ENCODE measurements at regions not wholly inside any gene's neighbourhood (a gene's known extent, or its start where the extent isn't known, plus 50 kb on each side); places are given as distances from the start of the nearest gene placed in this dataset.

DNA sequence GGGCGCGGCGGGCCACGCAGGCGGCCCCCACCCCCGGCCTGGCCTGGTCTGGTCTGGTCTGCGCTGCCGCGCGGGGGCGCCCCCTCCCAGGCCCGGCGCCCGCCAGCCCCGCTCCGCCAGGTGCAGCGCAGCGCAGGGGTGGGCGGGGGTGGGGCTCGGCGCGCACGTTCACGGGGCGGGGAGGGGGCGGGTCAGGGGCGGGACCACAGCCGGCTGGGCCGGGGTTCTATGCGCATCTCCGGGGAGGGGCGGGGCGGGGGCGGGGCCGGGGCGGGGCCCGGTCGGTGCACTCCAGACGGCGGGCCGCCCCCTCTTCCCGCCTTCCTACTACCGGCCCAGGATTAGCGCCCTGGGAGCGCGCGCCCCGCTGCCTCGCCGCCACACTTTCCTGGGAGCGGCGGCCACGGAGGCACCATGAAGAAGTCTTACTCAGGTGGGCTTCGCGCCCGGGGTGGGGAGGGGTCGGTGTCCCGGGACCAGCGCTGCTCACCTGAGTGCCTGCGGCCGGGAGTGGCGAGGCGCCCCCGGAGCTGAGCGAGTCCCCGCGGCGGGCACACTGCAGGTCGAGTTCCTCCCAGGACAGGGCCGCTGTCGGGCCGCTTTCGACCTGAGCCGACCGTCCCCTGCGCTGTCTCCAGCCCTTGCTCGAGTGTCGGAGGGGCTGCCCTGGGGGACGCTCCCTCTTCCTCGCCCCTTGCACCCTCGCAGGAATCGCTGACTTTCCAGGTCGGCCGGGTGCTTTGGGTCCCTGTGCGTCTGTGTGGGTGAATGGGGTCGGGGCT is 140.5 kb downstream of the SEC14L1 start (continued):
- TF ChIP-seq, protein P1, sequence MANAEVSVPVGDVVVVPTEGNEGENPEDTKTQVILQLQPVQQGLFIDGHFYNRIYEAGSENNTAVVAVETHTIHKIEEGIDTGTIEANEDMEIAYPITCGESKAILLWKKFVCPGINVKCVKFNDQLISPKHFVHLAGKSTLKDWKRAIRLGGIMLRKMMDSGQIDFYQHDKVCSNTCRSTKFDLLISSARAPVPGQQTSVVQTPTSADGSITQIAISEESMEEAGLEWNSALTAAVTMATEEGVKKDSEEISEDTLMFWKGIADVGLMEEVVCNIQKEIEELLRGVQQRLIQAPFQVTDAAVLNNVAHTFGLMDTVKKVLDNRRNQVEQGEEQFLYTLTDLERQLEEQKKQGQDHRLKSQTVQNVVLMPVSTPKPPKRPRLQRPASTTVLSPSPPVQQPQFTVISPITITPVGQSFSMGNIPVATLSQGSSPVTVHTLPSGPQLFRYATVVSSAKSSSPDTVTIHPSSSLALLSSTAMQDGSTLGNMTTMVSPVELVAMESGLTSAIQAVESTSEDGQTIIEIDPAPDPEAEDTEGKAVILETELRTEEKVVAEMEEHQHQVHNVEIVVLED (CRISPR knock-in tag; IDR thresholded peaks at IDR 0.05) = peak; percentile 24; the same call in 1 of the 2 replicates
- TF ChIP-seq SMARCA4 (IDR thresholded peaks at IDR 0.05) = no peak
- peak; percentile 43; the same call in 1 of the 2 replicates for TF ChIP-seq PHF8 (IDR thresholded peaks at IDR 0.05; ENCODE audit: borderline replicate concordance, low read length)
- TF ChIP-seq, protein P2, sequence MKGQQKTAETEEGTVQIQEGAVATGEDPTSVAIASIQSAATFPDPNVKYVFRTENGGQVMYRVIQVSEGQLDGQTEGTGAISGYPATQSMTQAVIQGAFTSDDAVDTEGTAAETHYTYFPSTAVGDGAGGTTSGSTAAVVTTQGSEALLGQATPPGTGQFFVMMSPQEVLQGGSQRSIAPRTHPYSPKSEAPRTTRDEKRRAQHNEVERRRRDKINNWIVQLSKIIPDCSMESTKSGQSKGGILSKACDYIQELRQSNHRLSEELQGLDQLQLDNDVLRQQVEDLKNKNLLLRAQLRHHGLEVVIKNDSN (CRISPR knock-in tag; IDR thresholded peaks at IDR 0.05) = no peak
- TF ChIP-seq C11orf30 (IDR thresholded peaks at IDR 0.05; ENCODE audit: low read depth) = no peak
- TF ChIP-seq ZNF140 (CRISPR knock-in tag; IDR thresholded peaks at IDR 0.05) = no peak
- TF ChIP-seq, protein P3, sequence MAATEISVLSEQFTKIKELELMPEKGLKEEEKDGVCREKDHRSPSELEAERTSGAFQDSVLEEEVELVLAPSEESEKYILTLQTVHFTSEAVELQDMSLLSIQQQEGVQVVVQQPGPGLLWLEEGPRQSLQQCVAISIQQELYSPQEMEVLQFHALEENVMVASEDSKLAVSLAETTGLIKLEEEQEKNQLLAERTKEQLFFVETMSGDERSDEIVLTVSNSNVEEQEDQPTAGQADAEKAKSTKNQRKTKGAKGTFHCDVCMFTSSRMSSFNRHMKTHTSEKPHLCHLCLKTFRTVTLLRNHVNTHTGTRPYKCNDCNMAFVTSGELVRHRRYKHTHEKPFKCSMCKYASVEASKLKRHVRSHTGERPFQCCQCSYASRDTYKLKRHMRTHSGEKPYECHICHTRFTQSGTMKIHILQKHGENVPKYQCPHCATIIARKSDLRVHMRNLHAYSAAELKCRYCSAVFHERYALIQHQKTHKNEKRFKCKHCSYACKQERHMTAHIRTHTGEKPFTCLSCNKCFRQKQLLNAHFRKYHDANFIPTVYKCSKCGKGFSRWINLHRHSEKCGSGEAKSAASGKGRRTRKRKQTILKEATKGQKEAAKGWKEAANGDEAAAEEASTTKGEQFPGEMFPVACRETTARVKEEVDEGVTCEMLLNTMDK (IDR thresholded peaks at IDR 0.05; ENCODE audit: borderline replicate concordance, insufficient read depth, low read depth, low read length, poor library complexity, severe bottlenecking) = peak; percentile 49
- TF ChIP-seq MBD2 (IDR thresholded peaks at IDR 0.05; ENCODE audit: borderline replicate concordance, low read depth) = peak; percentile 65
- TF ChIP-seq EGR1 (conservative IDR thresholded peaks at IDR 0.05) = 0 out of 2 replicates have a peak, but pooled peaks have one; percentile 28
- no peak for TF ChIP-seq SRSF1 (IDR thresholded peaks at IDR 0.05; ENCODE audit: low read depth, low read length)
- TF ChIP-seq SP2 (IDR thresholded peaks at IDR 0.05; ENCODE audit: extremely low read depth, low read depth, low read length, poor library complexity, severe bottlenecking) = no peak
- TF ChIP-seq KDM2B (CRISPR knock-in tag; IDR thresholded peaks at IDR 0.05) = peak; percentile 77; the same call in 1 of the 2 replicates
- peak; percentile 18; the same call in 1 of the 2 replicates for TF ChIP-seq RB1 (IDR thresholded peaks at IDR 0.05; ENCODE audit: low read depth)
- peak; percentile 52; the same call in 1 of the 2 replicates for TF ChIP-seq L3MBTL2 (IDR thresholded peaks at IDR 0.05)
- no peak for TF ChIP-seq PURB (CRISPR knock-in tag; IDR thresholded peaks at IDR 0.05; ENCODE audit: low read depth)
- no peak for TF ChIP-seq ZFP1 (CRISPR knock-in tag; IDR thresholded peaks at IDR 0.05)
- TF ChIP-seq, protein P4, sequence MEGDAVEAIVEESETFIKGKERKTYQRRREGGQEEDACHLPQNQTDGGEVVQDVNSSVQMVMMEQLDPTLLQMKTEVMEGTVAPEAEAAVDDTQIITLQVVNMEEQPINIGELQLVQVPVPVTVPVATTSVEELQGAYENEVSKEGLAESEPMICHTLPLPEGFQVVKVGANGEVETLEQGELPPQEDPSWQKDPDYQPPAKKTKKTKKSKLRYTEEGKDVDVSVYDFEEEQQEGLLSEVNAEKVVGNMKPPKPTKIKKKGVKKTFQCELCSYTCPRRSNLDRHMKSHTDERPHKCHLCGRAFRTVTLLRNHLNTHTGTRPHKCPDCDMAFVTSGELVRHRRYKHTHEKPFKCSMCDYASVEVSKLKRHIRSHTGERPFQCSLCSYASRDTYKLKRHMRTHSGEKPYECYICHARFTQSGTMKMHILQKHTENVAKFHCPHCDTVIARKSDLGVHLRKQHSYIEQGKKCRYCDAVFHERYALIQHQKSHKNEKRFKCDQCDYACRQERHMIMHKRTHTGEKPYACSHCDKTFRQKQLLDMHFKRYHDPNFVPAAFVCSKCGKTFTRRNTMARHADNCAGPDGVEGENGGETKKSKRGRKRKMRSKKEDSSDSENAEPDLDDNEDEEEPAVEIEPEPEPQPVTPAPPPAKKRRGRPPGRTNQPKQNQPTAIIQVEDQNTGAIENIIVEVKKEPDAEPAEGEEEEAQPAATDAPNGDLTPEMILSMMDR (IDR thresholded peaks at IDR 0.05 in 2 of 3, conservative IDR thresholded peaks at IDR 0.05 in 1 of 3; ENCODE audit: insufficient read depth in 2 of 3, low read depth in 1 of 3, low read length in 3 of 3) = peak in 2 of 3 experiments; percentile 44 to 62; a peak in 3 of 6 replicates
- peak; percentile 74 for TF ChIP-seq PCBP1 (IDR thresholded peaks at IDR 0.05; ENCODE audit: low read depth, low read length, poor library complexity, severe bottlenecking)
- peak in 1 of 2 experiments; percentile 39; a peak in 2 of 4 replicates for TF ChIP-seq RAD21 (CRISPR knock-in tag; conservative IDR thresholded peaks at IDR 0.05 in 1 of 2, IDR thresholded peaks at IDR 0.05 in 1 of 2)
- TF ChIP-seq ZFX (CRISPR knock-in tag; IDR thresholded peaks at IDR 0.05) = peak; percentile 43
- TF ChIP-seq HNRNPL (IDR thresholded peaks at IDR 0.05; ENCODE audit: low read depth, low read length) = peak; percentile 28; the same call in 1 of the 2 replicates
